ENCODE measurements at regions not wholly inside any gene's neighbourhood (a gene's known extent, or its start where the extent isn't known, plus 50 kb on each side); places are given as distances from the start of the nearest gene placed in this dataset.

DNA sequence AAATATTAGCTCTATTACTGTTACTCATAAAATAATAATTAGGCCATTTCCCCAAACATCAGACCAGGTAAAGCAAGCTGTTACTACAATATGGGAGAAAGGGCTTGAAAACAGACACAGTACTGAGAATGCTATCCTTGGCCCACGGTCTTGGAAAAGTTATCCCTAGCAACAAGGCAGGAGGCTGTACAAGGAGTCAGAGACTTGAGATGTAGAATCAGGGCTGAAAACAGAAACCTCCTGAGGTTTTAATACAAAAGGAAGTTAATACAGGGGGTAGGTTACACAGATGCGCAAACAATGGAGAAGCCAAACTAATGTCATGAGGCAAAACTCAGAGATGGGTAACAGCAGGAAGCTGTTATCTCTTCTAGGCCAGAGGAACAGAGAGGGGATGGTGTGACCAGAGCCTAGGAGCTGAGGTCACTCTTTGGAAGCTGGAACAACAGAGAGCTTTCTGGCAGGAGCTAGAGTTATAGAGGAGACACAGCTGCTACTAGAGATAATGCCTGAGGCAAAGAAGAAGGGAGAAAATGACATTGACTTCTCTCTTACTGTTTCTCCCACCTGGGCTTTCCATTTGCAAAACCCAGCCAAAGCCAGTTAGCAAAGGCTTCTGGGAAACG, 248.8 kb downstream of the SUDS3 start (continued):
- TF ChIP-seq, protein P1, sequence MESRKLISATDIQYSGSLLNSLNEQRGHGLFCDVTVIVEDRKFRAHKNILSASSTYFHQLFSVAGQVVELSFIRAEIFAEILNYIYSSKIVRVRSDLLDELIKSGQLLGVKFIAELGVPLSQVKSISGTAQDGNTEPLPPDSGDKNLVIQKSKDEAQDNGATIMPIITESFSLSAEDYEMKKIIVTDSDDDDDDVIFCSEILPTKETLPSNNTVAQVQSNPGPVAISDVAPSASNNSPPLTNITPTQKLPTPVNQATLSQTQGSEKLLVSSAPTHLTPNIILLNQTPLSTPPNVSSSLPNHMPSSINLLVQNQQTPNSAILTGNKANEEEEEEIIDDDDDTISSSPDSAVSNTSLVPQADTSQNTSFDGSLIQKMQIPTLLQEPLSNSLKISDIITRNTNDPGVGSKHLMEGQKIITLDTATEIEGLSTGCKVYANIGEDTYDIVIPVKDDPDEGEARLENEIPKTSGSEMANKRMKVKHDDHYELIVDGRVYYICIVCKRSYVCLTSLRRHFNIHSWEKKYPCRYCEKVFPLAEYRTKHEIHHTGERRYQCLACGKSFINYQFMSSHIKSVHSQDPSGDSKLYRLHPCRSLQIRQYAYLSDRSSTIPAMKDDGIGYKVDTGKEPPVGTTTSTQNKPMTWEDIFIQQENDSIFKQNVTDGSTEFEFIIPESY (IDR thresholded peaks at IDR 0.05) = no peak
- TF ChIP-seq HNF4A (conservative IDR thresholded peaks at IDR 0.05) (no peak), FOXA1 (IDR thresholded peaks at IDR 0.05) (no peak), YY1 (IDR thresholded peaks at IDR 0.05) (no peak), JUND (IDR thresholded peaks at IDR 0.05) (no peak)

DNA sequence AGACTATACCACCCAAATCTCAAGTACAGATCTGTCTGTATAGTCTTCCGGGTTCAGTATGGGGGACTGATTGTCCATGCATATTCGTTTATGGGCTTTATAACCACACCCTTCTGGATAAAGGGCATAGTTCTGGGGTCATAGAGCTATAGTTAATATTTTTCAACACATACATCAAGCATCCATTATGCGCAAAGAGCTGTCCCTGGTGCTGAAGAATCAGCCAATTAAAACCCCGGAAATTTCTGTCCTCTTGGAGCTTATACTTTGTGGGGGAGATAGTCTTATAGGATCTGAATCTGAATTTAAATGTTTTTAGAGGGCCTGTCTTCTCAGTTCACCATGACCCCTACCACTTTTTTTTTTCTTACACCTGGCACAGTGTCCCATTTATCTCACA, 256.7 kb downstream of the SUDS3 start:
- Histone ChIP-seq H3K4me3 (ENCODE audit: low read depth in 1 of 3, low read length in 3 of 3) (no peak overlapping the region), H3K9ac (ENCODE audit: low read depth in 1 of 2, low read length in 2 of 2) (no peak overlapping the region), H3K9me3 (ENCODE audit: control insufficient read depth in 4 of 4, low read length in 3 of 4) (no peaks in the 10 kb centered on the region), H3K27ac (ENCODE audit: low read depth in 1 of 2, low read length in 2 of 2) (no peak overlapping the region), H3K4me1 (ENCODE audit: control insufficient read depth in 4 of 4, insufficient read depth in 4 of 4, low read length in 3 of 4) (peaks cover 7 to 17% (median 10%) of the 10 kb centered on the region in 4 donors), H3K27me3 (ENCODE audit: control insufficient read depth in 4 of 4, insufficient read depth in 4 of 4, low read length in 3 of 4) (no peaks in the 10 kb centered on the region), H3K36me3 (ENCODE audit: control insufficient read depth in 4 of 4, insufficient read depth in 3 of 4, low read depth in 1 of 4, low read length in 3 of 4) (no peaks in the 10 kb centered on the region)
- TF ChIP-seq, protein P2, sequence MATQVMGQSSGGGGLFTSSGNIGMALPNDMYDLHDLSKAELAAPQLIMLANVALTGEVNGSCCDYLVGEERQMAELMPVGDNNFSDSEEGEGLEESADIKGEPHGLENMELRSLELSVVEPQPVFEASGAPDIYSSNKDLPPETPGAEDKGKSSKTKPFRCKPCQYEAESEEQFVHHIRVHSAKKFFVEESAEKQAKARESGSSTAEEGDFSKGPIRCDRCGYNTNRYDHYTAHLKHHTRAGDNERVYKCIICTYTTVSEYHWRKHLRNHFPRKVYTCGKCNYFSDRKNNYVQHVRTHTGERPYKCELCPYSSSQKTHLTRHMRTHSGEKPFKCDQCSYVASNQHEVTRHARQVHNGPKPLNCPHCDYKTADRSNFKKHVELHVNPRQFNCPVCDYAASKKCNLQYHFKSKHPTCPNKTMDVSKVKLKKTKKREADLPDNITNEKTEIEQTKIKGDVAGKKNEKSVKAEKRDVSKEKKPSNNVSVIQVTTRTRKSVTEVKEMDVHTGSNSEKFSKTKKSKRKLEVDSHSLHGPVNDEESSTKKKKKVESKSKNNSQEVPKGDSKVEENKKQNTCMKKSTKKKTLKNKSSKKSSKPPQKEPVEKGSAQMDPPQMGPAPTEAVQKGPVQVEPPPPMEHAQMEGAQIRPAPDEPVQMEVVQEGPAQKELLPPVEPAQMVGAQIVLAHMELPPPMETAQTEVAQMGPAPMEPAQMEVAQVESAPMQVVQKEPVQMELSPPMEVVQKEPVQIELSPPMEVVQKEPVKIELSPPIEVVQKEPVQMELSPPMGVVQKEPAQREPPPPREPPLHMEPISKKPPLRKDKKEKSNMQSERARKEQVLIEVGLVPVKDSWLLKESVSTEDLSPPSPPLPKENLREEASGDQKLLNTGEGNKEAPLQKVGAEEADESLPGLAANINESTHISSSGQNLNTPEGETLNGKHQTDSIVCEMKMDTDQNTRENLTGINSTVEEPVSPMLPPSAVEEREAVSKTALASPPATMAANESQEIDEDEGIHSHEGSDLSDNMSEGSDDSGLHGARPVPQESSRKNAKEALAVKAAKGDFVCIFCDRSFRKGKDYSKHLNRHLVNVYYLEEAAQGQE (IDR thresholded peaks at IDR 0.05) = peak; percentile 95
- no peak for TF ChIP-seq JUND (IDR thresholded peaks at IDR 0.05)
- DNase-seq (ENCODE audit: low spot score) = no peak
- WGBS = 60% methylated on average over 4 of the region's 4 CpGs

DNA sequence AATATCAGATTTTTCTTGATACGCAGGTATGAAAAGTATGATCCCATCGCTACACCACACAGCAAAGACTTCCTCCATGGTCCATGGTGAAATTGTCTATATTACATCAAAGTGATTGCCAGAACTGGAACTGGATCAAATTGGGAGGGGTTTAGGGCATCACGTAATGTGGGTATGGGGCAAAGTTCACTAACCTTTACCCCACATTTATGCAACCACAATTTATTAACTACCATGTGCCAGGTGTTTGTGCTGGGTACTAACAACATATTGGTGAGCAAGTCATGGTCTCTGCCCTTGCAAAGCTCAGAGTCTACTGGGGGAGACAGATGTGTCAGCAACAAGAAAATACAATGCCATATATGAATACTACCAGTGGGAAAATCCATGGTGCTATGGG, 258.9 kb downstream of the SUDS3 start:
- Histone ChIP-seq H3K4me3 (ENCODE audit: low read depth in 1 of 3, low read length in 3 of 3) (no peak overlapping the region), H3K9me3 (ENCODE audit: control insufficient read depth in 4 of 4, low read length in 3 of 4) (no peaks in the 10 kb centered on the region), H3K9ac (ENCODE audit: low read depth in 1 of 2, low read length in 2 of 2) (no peak overlapping the region), H3K27ac (ENCODE audit: low read depth in 1 of 2, low read length in 2 of 2) (peak overlapping the region; percentile 11 to 66), H3K27me3 (ENCODE audit: control insufficient read depth in 4 of 4, insufficient read depth in 4 of 4, low read length in 3 of 4) (no peaks in the 10 kb centered on the region), H3K36me3 (ENCODE audit: control insufficient read depth in 4 of 4, insufficient read depth in 3 of 4, low read depth in 1 of 4, low read length in 3 of 4) (no peaks in the 10 kb centered on the region), H3K4me1 (ENCODE audit: control insufficient read depth in 4 of 4, insufficient read depth in 4 of 4, low read length in 3 of 4) (peaks cover 7 to 26% (median 11%) of the 10 kb centered on the region in 4 donors)
- no peak for DNase-seq (ENCODE audit: low spot score)
- 68% methylated on average over 3 of the region's 3 CpGs for WGBS
- TF ChIP-seq SP1 (IDR thresholded peaks at IDR 0.05) (peak; percentile 81), YY1 (IDR thresholded peaks at IDR 0.05) (peak; percentile 57), FOXA1 (IDR thresholded peaks at IDR 0.05) (no peak), FOXA2 (IDR thresholded peaks at IDR 0.05) (peak; percentile 18), NR2F2 (IDR thresholded peaks at IDR 0.05) (no peak), HNF4G (IDR thresholded peaks at IDR 0.05) (peak; percentile 58), RXRA (IDR thresholded peaks at IDR 0.05) (peak; percentile 95 to 96), EGR1 (IDR thresholded peaks at IDR 0.05; ENCODE audit: low read depth in 2 of 2) (no peak), JUND (IDR thresholded peaks at IDR 0.05) (peak; percentile 48 to 67), TAF1 (conservative IDR thresholded peaks at IDR 0.05) (no peak)
- TF ChIP-seq, protein P3, sequence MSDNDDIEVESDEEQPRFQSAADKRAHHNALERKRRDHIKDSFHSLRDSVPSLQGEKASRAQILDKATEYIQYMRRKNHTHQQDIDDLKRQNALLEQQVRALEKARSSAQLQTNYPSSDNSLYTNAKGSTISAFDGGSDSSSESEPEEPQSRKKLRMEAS (IDR thresholded peaks at IDR 0.05) = peak; percentile 88
- TF ChIP-seq, protein P4, sequence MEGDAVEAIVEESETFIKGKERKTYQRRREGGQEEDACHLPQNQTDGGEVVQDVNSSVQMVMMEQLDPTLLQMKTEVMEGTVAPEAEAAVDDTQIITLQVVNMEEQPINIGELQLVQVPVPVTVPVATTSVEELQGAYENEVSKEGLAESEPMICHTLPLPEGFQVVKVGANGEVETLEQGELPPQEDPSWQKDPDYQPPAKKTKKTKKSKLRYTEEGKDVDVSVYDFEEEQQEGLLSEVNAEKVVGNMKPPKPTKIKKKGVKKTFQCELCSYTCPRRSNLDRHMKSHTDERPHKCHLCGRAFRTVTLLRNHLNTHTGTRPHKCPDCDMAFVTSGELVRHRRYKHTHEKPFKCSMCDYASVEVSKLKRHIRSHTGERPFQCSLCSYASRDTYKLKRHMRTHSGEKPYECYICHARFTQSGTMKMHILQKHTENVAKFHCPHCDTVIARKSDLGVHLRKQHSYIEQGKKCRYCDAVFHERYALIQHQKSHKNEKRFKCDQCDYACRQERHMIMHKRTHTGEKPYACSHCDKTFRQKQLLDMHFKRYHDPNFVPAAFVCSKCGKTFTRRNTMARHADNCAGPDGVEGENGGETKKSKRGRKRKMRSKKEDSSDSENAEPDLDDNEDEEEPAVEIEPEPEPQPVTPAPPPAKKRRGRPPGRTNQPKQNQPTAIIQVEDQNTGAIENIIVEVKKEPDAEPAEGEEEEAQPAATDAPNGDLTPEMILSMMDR (IDR thresholded peaks at IDR 0.05; ENCODE audit: low read depth, low read length, missing input control) = no peak
- TF ChIP-seq, protein P2 (IDR thresholded peaks at IDR 0.05) = peak; percentile 80
- TF ChIP-seq, protein P5, sequence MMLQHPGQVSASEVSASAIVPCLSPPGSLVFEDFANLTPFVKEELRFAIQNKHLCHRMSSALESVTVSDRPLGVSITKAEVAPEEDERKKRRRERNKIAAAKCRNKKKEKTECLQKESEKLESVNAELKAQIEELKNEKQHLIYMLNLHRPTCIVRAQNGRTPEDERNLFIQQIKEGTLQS (IDR thresholded peaks at IDR 0.05) = no peak
- TF ChIP-seq, protein P1 (IDR thresholded peaks at IDR 0.05) = peak; percentile 42
